ENCODE measurements at regions not wholly inside any gene's neighbourhood (a gene's known extent, or its start where the extent isn't known, plus 50 kb on each side); places are given as distances from the start of the nearest gene placed in this dataset.
A peak's percentile ranks its signal among the peaks of the same experiment; 100 is the strongest.

DNA sequence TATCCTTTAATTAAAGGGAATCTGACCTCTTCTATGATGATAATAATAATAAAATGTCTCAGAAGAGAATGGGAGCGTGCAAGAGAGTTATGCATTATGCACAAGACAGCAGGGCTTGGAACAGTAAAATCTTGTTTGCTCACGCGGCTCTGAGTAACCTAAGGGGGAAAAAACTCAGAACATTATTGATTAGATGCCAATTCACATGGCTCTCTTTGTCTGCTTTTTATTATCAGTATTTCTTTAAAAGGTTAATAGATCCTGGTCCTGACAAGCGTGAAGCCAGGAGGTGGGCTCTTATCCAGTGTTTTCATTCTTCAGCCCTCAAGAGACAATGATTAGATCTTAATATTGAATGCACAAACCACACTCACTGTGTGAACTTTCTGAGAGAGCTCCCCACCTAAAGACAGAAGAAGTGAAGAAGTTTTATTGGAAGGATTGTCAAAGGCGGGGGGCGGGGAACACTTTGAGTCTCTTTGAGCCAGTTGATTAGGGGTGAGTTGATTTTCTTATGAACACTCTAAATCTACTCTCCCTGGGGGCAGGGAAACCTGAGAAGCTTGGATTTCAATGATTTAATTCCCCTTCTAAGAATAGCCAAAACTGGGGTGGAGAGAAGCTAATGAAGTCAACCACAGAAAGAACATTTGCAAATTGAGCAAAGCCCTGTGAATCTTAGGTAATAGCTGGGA, 127.5 kb upstream of the CTAGE1 start:
- Histone ChIP-seq H3K36me3 (ENCODE audit: control insufficient read depth, insufficient read depth, low read length, severe bottlenecking) (no peaks in the 10 kb centered on the region), H3K27me3 (replicated peaks; ENCODE audit: control insufficient read depth, insufficient read depth, low read length) (no peaks in the 10 kb centered on the region), H3K4me3 (ENCODE audit: low read length) (peak overlapping the region; percentile 30), H3K9me3 (ENCODE audit: control insufficient read depth, low read length) (no peaks in the 10 kb centered on the region), H3K4me1 (ENCODE audit: control insufficient read depth, insufficient read depth, low read length) (peaks cover 63% of the 10 kb centered on the region), H3K9ac (ENCODE audit: low read length) (peak overlapping the region; percentile 46)
- DNase-seq (ENCODE audit: low read depth), result peak; percentile 52

DNA sequence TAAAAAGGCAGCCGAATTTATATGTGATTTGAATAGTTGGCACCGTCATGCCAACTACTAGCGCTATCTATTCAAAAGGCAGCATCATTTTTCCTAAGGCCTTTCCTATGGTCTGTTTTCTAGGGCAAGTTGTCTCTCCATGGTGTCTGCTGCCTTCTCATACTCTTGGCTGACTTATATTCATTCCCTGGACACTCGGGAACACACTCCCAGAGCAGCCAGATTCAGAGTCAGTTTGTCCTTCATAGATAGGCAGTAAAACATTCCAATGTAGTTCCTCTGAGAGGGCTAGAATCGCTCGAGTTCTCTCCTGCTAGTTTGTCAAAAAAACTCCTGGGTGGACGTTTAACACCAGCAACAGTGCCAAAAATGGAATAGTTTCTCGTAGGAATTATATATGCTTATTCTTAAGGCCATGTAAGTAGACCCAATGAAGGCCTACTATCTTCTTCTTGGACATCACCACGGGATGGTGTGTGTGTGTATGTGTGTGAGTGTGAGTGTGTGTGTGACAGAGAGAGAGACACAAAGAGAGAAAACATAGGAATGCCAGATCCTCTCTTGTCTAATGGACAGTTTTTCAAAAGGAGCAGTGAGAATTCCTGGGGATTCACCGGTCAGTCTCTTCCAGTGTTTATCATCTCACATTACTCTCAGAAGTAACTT, 129.3 kb upstream of the CTAGE1 start:
- Histone ChIP-seq H3K9ac (ENCODE audit: low read length) (peak overlapping the region; percentile 30), H3K9me3 (ENCODE audit: control insufficient read depth, low read length) (no peaks in the 10 kb centered on the region), H3K4me1 (ENCODE audit: control insufficient read depth, insufficient read depth, low read length) (peaks cover 69% of the 10 kb centered on the region), H3K4me3 (ENCODE audit: low read length) (no peak overlapping the region), H3K36me3 (ENCODE audit: control insufficient read depth, insufficient read depth, low read length, severe bottlenecking) (no peaks in the 10 kb centered on the region), H3K27me3 (replicated peaks; ENCODE audit: control insufficient read depth, insufficient read depth, low read length) (no peaks in the 10 kb centered on the region)
- DNase-seq (ENCODE audit: low read depth), result no peak

DNA sequence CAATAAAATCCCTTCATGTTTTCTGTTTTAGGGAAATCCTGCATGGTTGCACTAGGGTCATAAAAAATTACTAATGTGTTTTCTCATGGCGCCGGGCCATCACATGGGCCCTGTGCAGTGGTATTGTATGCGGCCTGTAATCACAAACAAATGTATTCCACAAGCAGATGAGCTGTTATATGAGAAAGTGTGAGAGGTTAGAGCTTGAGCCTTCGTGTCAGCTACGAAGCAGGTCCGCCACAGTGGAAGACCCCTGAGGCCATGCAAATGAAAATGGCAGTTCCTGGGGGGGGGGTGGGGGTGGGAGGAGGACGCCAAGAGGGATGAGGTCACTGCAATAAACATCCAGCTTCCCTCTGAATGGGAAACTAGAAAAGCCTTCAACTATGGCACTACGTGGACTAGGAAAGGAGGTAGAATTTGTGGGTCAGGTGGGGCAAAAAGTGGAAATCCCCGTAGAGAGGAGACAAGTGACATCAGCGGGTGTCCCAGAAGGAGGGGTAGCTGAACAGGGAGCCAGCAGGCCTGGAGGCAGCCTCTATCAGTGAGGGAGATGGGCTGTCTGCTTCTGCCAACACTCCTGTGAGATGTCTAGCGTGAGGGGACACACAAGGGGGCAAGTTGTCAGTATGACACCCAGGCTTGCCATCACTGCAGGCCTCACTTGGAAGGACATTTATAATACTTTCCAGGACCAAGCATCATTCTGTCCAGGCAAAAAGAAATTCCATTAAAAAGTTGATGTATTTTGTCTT, 130.3 kb upstream of the CTAGE1 start:
- no peak for DNase-seq (ENCODE audit: low read depth)
- Histone ChIP-seq H3K36me3 (ENCODE audit: control insufficient read depth, insufficient read depth, low read length, severe bottlenecking) (no peaks in the 10 kb centered on the region), H3K9me3 (ENCODE audit: control insufficient read depth, low read length) (no peaks in the 10 kb centered on the region), H3K4me3 (ENCODE audit: low read length) (no peak overlapping the region), H3K9ac (ENCODE audit: low read length) (no peak overlapping the region), H3K27me3 (replicated peaks; ENCODE audit: control insufficient read depth, insufficient read depth, low read length) (no peaks in the 10 kb centered on the region), H3K4me1 (ENCODE audit: control insufficient read depth, insufficient read depth, low read length) (peaks cover 63% of the 10 kb centered on the region)

DNA sequence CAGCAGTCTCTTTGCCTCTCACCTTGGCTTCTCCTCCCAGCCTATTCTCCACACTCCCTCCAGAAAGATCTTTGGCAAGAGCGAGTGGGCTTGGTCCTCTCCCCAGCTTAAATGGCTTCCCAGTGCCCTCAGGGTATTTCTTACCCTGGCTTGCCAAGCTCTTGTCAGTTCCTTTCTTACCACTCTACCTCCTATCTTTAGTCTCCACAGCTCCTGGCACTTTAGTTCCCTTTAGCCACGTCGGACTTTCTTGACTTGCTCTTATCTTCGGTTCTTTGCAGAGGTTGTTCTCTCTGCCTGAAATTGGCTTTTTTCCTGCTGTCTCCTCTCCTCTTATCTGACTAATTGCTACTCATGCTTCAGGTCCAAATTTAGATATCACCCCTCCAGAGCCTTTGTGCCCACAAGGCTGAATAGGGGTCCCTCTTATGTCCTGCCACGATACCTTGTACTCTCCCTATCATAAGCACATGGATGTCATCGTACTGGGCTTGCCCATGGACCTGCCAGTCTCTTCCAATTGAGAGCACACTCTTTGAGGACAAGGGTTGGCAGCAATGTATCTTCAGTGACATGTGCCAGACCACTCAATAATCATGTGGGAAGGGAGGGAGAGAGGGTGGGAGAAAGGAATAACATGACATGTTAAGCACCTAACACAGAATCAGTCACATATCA, 131.7 kb upstream of the CTAGE1 start:
- no peaks in the 10 kb centered on the region for H3K27me3 ChIP-seq (replicated peaks; ENCODE audit: control insufficient read depth, insufficient read depth, low read length)
- H3K4me1 ChIP-seq (ENCODE audit: control insufficient read depth, insufficient read depth, low read length), result peaks cover 49% of the 10 kb centered on the region
- H3K4me3 ChIP-seq (ENCODE audit: low read length), result no peak overlapping the region
- H3K9me3 ChIP-seq (ENCODE audit: control insufficient read depth, low read length), result no peaks in the 10 kb centered on the region
- no peak for DNase-seq (ENCODE audit: low read depth)
- H3K9ac ChIP-seq (ENCODE audit: low read length), result no peak overlapping the region
- no peaks in the 10 kb centered on the region for H3K36me3 ChIP-seq (ENCODE audit: control insufficient read depth, insufficient read depth, low read length, severe bottlenecking)

DNA sequence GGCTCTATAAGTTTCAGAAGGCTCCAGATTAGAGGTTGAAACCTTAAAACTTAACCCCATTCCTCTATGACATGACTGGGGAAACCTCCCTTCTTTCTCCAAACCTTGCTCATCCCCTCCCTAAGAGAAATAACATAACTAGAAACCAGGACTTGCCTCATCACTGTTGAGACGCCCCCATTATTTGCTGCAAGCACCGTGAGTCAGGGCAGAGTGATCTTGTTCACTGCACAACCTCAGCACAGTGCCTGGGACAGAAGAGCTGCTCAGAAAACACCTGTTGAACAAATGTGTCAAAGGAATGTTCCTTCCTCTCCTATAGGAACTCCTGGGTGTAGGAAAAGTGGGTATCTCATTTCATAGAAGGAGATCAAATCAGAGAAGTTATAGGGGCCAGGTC, 132.7 kb upstream of the CTAGE1 start:
- Histone ChIP-seq H3K9ac (ENCODE audit: low read length) (no peak overlapping the region), H3K4me1 (ENCODE audit: control insufficient read depth, insufficient read depth, low read length) (peaks cover 40% of the 10 kb centered on the region), H3K4me3 (ENCODE audit: low read length) (no peak overlapping the region), H3K27me3 (replicated peaks; ENCODE audit: control insufficient read depth, insufficient read depth, low read length) (no peaks in the 10 kb centered on the region), H3K36me3 (ENCODE audit: control insufficient read depth, insufficient read depth, low read length, severe bottlenecking) (no peaks in the 10 kb centered on the region), H3K9me3 (ENCODE audit: control insufficient read depth, low read length) (no peaks in the 10 kb centered on the region)
- DNase-seq (ENCODE audit: low read depth), result no peak

DNA sequence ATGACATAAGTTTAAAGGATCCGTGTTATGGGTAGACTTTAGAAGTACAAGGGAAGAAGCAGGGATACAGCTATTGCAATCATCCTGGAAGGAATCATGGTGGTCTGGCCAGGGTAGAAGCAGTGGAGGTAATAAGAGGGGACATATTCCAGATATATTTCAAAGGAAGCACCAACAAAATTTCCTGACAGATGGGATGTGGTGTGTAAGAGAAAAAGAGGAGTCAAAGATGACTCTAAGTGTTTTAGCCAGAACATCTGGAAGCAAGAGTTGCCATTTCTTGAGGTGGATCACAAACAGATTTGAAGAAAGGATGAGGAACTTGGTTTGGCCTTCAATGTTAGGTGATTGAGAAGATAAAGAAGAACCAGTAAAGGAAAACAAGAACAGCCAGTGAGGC, 133.1 kb upstream of the CTAGE1 start:
- Histone ChIP-seq H3K36me3 (ENCODE audit: control insufficient read depth, insufficient read depth, low read length, severe bottlenecking) (no peaks in the 10 kb centered on the region), H3K4me3 (ENCODE audit: low read length) (no peak overlapping the region), H3K27me3 (replicated peaks; ENCODE audit: control insufficient read depth, insufficient read depth, low read length) (no peaks in the 10 kb centered on the region), H3K4me1 (ENCODE audit: control insufficient read depth, insufficient read depth, low read length) (peaks cover 35% of the 10 kb centered on the region), H3K9ac (ENCODE audit: low read length) (no peak overlapping the region), H3K9me3 (ENCODE audit: control insufficient read depth, low read length) (no peaks in the 10 kb centered on the region)
- DNase-seq (ENCODE audit: low read depth), result no peak

DNA sequence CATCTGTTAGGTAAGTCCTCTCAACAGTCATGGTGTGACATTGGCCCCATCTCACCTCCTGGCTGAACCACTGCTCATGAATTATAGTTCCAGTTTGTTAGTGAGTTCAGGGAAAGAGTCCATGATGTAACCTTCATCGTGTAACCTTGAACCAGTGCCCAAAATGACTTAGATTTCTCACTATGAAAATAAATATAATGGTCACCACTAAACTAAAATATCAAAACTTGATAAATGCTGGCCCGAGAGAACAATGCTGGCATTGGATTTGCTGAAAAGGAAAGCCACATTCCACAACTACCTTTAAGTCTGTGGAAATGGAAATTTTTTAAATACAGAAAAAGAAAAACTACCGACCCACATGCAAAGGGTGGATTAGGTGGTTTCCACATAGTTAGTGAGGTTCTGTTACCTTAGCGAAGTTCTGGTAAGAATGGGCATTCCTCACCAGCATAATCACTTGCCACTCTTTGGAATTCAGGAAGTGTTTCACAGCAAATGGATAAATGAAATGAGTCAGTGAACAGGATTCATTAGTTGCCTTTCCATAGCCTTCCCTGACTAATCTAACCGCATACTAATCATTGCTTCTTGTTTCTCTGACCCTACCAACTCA, 133.9 kb upstream of the CTAGE1 start:
- peaks cover 27% of the 10 kb centered on the region for H3K4me1 ChIP-seq (ENCODE audit: control insufficient read depth, insufficient read depth, low read length)
- H3K9ac ChIP-seq (ENCODE audit: low read length), result no peak overlapping the region
- no peak overlapping the region for H3K4me3 ChIP-seq (ENCODE audit: low read length)

DNA sequence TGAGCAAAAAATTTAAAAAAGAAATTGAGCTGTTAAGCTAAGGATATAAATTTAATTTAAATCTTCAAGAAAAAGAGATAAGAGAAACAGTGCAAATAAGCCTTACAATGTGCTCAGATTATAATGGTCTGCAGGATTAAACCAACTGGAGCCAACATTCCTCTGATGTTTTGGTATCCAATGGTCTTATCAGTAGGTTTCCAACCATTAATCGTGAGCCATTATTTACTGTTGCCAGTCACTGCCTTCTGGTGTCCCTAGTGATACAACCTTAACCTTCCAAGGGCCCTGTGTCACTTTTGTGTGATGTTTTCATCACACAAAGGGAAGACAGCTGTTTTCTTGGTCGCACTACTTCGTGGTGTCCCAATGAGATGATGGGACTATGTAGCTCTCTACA, 134.5 kb upstream of the CTAGE1 start:
- H3K36me3 ChIP-seq (ENCODE audit: control insufficient read depth, insufficient read depth, low read length, severe bottlenecking), result no peaks in the 10 kb centered on the region
- no peaks in the 10 kb centered on the region for H3K9me3 ChIP-seq (ENCODE audit: control insufficient read depth, low read length)
- H3K9ac ChIP-seq (ENCODE audit: low read length), result no peak overlapping the region
- H3K27me3 ChIP-seq (replicated peaks; ENCODE audit: control insufficient read depth, insufficient read depth, low read length), result no peaks in the 10 kb centered on the region
- DNase-seq (ENCODE audit: low read depth), result no peak
- H3K4me3 ChIP-seq (ENCODE audit: low read length), result no peak overlapping the region
- peaks cover 21% of the 10 kb centered on the region for H3K4me1 ChIP-seq (ENCODE audit: control insufficient read depth, insufficient read depth, low read length)

More for the DNA sequence above, 133.9 kb upstream of the CTAGE1 start:
- Histone ChIP-seq H3K36me3 (ENCODE audit: control insufficient read depth, insufficient read depth, low read length, severe bottlenecking) (no peaks in the 10 kb centered on the region), H3K9me3 (ENCODE audit: control insufficient read depth, low read length) (no peaks in the 10 kb centered on the region), H3K27me3 (replicated peaks; ENCODE audit: control insufficient read depth, insufficient read depth, low read length) (no peaks in the 10 kb centered on the region)
- peak; percentile 53 for DNase-seq (ENCODE audit: low read depth)

DNA sequence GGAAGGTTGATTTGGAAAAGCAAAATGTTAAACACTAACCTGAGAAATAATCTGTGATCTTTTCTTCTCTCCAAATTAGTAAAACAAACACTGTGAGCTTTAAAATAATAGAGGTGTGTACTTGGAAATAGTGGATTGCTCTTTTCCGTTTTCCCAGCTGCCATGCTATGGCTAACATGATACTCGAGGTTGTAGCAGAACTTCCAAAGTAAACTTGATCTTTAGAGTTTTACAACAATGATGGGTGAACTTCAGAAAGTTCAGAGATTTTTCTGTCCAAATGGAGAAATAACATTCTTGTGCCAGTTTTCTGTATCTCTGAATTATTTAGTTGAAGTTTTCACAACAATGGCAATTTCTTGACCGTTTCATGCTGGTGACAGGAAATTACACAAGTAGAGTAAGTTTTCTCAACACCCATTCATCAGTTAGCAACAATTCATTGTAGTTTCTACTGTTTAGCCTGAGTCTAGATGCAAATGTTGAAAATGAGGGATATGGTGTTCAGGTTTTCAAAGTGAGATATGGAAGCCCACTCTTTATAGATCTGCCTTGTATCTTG, 135.3 kb upstream of the CTAGE1 start:
- H3K9ac ChIP-seq (ENCODE audit: low read length), result no peak overlapping the region
- no peaks in the 10 kb centered on the region for H3K27me3 ChIP-seq (replicated peaks; ENCODE audit: control insufficient read depth, insufficient read depth, low read length)
- H3K9me3 ChIP-seq (ENCODE audit: control insufficient read depth, low read length), result no peaks in the 10 kb centered on the region
- no peaks in the 10 kb centered on the region for H3K36me3 ChIP-seq (ENCODE audit: control insufficient read depth, insufficient read depth, low read length, severe bottlenecking)
- no peak for DNase-seq (ENCODE audit: low read depth)
- no peak overlapping the region for H3K4me3 ChIP-seq (ENCODE audit: low read length)
- peaks cover 16% of the 10 kb centered on the region for H3K4me1 ChIP-seq (ENCODE audit: control insufficient read depth, insufficient read depth, low read length)

DNA sequence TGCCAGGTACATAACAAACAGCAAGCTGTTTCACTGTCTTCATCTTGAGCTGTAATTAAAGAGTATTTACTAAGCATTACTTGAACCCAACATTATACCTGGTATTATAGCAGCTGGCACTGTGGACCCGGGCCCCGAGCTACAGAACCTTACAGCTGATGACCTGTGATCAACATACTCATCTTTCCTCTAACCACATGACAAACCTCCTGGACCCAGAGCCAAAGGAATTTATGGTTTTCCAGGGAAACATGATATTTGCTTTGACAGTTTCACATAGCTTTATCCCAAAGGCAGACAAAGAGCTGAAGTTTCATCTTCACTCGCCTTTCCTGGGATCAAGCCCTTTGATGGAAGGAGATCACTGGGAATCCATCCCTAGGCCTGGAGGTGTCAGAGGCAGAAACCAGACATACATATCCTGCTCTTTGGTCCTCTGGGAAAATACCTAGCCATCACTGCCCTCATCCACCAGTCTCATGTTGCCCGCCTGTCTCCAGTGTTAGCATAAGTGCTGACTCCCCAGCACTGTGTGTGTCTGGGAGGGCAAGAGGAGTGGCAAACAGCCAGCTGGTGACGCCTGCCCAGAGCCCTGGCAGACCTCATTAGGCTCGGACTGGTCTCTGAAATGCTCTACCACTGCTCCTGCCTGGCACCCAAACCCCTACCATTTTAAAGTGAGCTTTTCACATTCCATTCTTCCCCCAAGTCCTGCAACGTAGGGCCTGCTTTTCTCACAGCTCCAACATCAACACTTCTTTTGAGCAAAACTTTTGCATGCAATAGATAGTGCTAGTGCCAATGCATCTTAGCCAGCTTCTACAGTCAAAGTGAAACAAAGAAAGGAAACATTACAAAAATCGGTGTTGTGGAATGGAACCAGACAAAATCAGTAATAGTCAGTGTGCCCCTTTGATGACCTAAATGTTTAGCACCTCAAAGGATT, 138.8 kb upstream of the CTAGE1 start:
- Histone ChIP-seq H3K27me3 (replicated peaks; ENCODE audit: control insufficient read depth, insufficient read depth, low read length) (no peaks in the 10 kb centered on the region), H3K4me3 (ENCODE audit: low read length) (no peak overlapping the region), H3K36me3 (ENCODE audit: control insufficient read depth, insufficient read depth, low read length, severe bottlenecking) (no peaks in the 10 kb centered on the region), H3K9ac (ENCODE audit: low read length) (no peak overlapping the region), H3K9me3 (ENCODE audit: control insufficient read depth, low read length) (no peaks in the 10 kb centered on the region), H3K4me1 (ENCODE audit: control insufficient read depth, insufficient read depth, low read length) (peaks cover 19% of the 10 kb centered on the region)
- DNase-seq (ENCODE audit: low read depth), result no peak
